B cell (primary cell): ENCODE measurements at regions not wholly inside any gene's neighbourhood (a gene's known extent, or its start where the extent isn't known, plus 50 kb on each side); places are given as distances from the start of the nearest gene placed in this dataset.

Experiments used
- ATAC-seq: fragments of 200-7000 bp; cut with Tn5 transposase; one replicate; pipeline ENCODE4 v1.10.0; 2021; ENCODE audit warnings: low read depth, mild to moderate bottlenecking, moderate number of reproducible peaks, moderate library complexity
- CTCF ChIA-PET: fragments of 350-600 bp; sonication (Branson Sonifier 250); formaldehyde crosslinking; loops from one replicate; lab custom pipeline; 2021; ENCODE audit warnings: antibody characterized with exemption, inconsistent platforms; lab: Charles Lee
- POLR2A ChIA-PET: fragments of 350-600 bp; sonication (Branson Sonifier 250); formaldehyde crosslinking; loops from one replicate; lab custom pipeline; 2021; ENCODE audit warnings: antibody characterized with exemption; lab: Charles Lee
- DNase-seq: peaks from one replicate; pipeline ENCODE4 v3.0.0; 2013
- H2AFZ ChIP-seq: 2 replicates; pipeline ENCODE4 v1.6.1; 2012; ENCODE audit warnings: mild to moderate bottlenecking, low read depth, low read length; ENCODE audit not compliant: insufficient read depth, poor library complexity, severe bottlenecking
- H3K27ac ChIP-seq, 2 donors: 1 replicate in 1 of 2; 2 replicates in 1 of 2; pipeline ENCODE4 v1.5.1; 2012 to 2013; ENCODE audit warnings: low read length in 2 of 2, mild to moderate bottlenecking in 2 of 2, moderate library complexity in 1 of 2
- H3K27me3 ChIP-seq, 4 experiments: fragments of 200-600 bp in 1 of 4; sonication (generic) in 1 of 4; replicated peaks in 1 of 4; 1 replicate in 2 of 4; 2 replicates in 2 of 4; pipeline versions ENCODE4 v1.6.1 to v1.7.0; 2013 to 2016; ENCODE audit warnings: low read length in 3 of 4, mild to moderate bottlenecking in 2 of 4, mixed read lengths in 1 of 4, moderate library complexity in 1 of 4; ENCODE audit not compliant: insufficient read depth in 4 of 4, control insufficient read depth in 3 of 4; ENCODE audit errors: control extremely low read depth in 1 of 4
- H3K36me3 ChIP-seq, 2 experiments: replicated peaks in 1 of 2; 1 replicate in 1 of 2; 2 replicates in 1 of 2; pipeline versions ENCODE4 v1.6.1 to v1.7.1; 2013; ENCODE audit warnings: low read length in 1 of 2; ENCODE audit not compliant: insufficient read depth in 2 of 2, control insufficient read depth in 1 of 2; ENCODE audit errors: control extremely low read depth in 1 of 2, extremely low read depth in 1 of 2
- H3K4me1 ChIP-seq, 2 donors: fragments of 200-600 bp in 1 of 2; sonication (generic) in 1 of 2; 1 replicate in 1 of 2; 2 replicates in 1 of 2; pipeline versions ENCODE4 v1.5.1 to v1.6.1; 2013 to 2017; ENCODE audit warnings: low read length in 2 of 2; ENCODE audit not compliant: control insufficient read depth in 2 of 2, insufficient read depth in 2 of 2
- H3K4me2 ChIP-seq: replicated peaks from 2 replicates; pipeline ENCODE3; 2012; ENCODE audit warnings: mild to moderate bottlenecking, low read depth, low read length; ENCODE audit not compliant: poor library complexity, severe bottlenecking
- H3K4me3 ChIP-seq, 5 experiments: fragments of 200-600 bp in 1 of 5; sonication (generic) in 1 of 5; 1 replicate in 3 of 5; 2 replicates in 2 of 5; pipeline versions ENCODE4 v1.5.1 to v1.7.0; 2011 to 2016; ENCODE audit warnings: low read length in 4 of 5, mild to moderate bottlenecking in 4 of 5, low read depth in 2 of 5, control low read depth in 1 of 5, moderate library complexity in 1 of 5; ENCODE audit not compliant: insufficient read depth in 1 of 5; ENCODE audit errors: control extremely low read depth in 1 of 5, extremely low read depth in 1 of 5
- H3K79me2 ChIP-seq: fragments of 200-600 bp; sonication (generic); one replicate; pipeline ENCODE4 v1.6.0; 2016; ENCODE audit warnings: low read length; ENCODE audit not compliant: control insufficient read depth, insufficient read depth
- H3K9ac ChIP-seq: fragments of 200-600 bp; sonication (generic); 2 replicates; pipeline ENCODE4 v1.6.1; 2017; ENCODE audit warnings: mild to moderate bottlenecking, low read length, moderate library complexity
- H3K9me3 ChIP-seq, 3 donors: one replicate each; pipeline versions ENCODE4 v1.6.1 to v1.7.1; 2013; ENCODE audit warnings: low read length in 2 of 3; ENCODE audit not compliant: control insufficient read depth in 2 of 3, insufficient read depth in 1 of 3; ENCODE audit errors: control extremely low read depth in 1 of 3
- H4K20me1 ChIP-seq: 2 replicates; pipeline ENCODE4 v1.6.0; 2012; ENCODE audit warnings: mild to moderate bottlenecking, low read length; ENCODE audit not compliant: insufficient read depth, control insufficient read depth, poor library complexity, severe bottlenecking
- H3K27ac Mint-ChIP-seq: one replicate; pipeline ENCODE4 v1.8.0; 2021; ENCODE audit warnings: mixed read lengths
- H3K27me3 Mint-ChIP-seq: one replicate; pipeline ENCODE4 v1.8.0; 2021; ENCODE audit warnings: mixed read lengths
- H3K4me1 Mint-ChIP-seq: one replicate; pipeline ENCODE4 v1.8.0; 2021; ENCODE audit warnings: mixed read lengths
- H3K4me3 Mint-ChIP-seq: one replicate; pipeline ENCODE4 v1.8.0; 2021; ENCODE audit warnings: mixed read lengths
- H3K9me3 Mint-ChIP-seq: one replicate; pipeline ENCODE4 v1.8.0; 2022; ENCODE audit warnings: mixed read lengths; ENCODE audit not compliant: insufficient read depth
- EZH2 ChIP-seq: IDR thresholded peaks from 2 replicates; pipeline ENCODE4 v1.6.1; 2012; ENCODE audit warnings: borderline replicate concordance, low read depth, mild to moderate bottlenecking, moderate library complexity, low read length; ENCODE audit not compliant: insufficient read depth, poor library complexity, severe bottlenecking
- WGBS: methylation state at CpG from one replicate; pipeline ENCODE4 v1.1.5; 2013; ENCODE audit warnings: missing lambda C conversion rate; ENCODE audit not compliant: insufficient coverage; 5-methylcytosine and 5-hydroxymethylcytosine counted together
- intact Hi-C: fragments of 100-400 bp; cut with micrococcal nuclease; formaldehyde crosslinking; loops from one replicate; pipeline ENCODE4 v1.10.0; 2022
- TF ChIP-seq, protein P1 (sequence below): fragments of 200-600 bp; IDR thresholded peaks from one replicate; pipeline ENCODE4 v1.8.0; 2022; ENCODE audit warnings: antibody characterized with exemption, mild to moderate bottlenecking

DNA sequence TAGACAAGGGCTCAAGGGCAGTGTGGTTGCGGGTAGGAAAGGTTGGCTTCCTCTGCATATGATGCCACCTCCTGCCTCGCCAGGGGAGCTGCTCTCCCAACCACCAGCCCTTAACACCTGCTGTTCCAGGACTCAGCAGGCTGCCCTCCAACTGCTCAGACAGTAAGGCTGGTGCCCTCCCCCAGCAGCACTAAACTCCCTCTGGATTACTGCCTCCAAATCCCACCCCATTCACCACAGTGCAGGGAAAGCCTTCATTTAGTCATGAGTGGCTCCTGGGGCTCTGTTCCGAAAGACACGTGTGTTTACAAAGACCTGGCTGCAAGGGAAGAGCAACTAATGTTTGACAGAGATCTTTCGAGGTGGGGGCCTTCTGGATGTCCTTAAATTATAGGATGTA is 437.2 kb upstream of the MKI67 start:
- no peak overlapping the region for H2AFZ ChIP-seq
- DNase-seq, result no peak
- CTCF ChIA-PET, result no interaction called here
- Mint-ChIP-seq H3K27me3 (no peaks in the 10 kb centered on the region), H3K4me1 (no peaks in the 10 kb centered on the region), H3K4me3 (no peak overlapping the region), H3K27ac (no peak overlapping the region), H3K9me3 (no peaks in the 10 kb centered on the region)
- no peaks in the 10 kb centered on the region for H3K27me3 ChIP-seq
- H3K79me2 ChIP-seq, result no peaks in the 10 kb centered on the region
- no peak for ATAC-seq
- no peaks in the 10 kb centered on the region for H3K36me3 ChIP-seq
- no peaks in the 10 kb centered on the region for H3K4me1 ChIP-seq
- H3K9me3 ChIP-seq, result peaks cover 0 to 6% (median 0%) of the 10 kb centered on the region in 3 donors
- H3K4me2 ChIP-seq, result no peak overlapping the region
- H3K9ac ChIP-seq, result no peak overlapping the region
- POLR2A ChIA-PET, result no interaction called here
- H3K4me3 ChIP-seq, result no peak overlapping the region
- no peaks in the 10 kb centered on the region for H4K20me1 ChIP-seq
- intact Hi-C loops, result no loop called here
- H3K27ac ChIP-seq, result no peak overlapping the region
- WGBS, result 89% methylated on average over 3 of the region's 5 CpGs
- TF ChIP-seq, protein P1, sequence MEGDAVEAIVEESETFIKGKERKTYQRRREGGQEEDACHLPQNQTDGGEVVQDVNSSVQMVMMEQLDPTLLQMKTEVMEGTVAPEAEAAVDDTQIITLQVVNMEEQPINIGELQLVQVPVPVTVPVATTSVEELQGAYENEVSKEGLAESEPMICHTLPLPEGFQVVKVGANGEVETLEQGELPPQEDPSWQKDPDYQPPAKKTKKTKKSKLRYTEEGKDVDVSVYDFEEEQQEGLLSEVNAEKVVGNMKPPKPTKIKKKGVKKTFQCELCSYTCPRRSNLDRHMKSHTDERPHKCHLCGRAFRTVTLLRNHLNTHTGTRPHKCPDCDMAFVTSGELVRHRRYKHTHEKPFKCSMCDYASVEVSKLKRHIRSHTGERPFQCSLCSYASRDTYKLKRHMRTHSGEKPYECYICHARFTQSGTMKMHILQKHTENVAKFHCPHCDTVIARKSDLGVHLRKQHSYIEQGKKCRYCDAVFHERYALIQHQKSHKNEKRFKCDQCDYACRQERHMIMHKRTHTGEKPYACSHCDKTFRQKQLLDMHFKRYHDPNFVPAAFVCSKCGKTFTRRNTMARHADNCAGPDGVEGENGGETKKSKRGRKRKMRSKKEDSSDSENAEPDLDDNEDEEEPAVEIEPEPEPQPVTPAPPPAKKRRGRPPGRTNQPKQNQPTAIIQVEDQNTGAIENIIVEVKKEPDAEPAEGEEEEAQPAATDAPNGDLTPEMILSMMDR, result no peak
- no peak for TF ChIP-seq EZH2

DNA sequence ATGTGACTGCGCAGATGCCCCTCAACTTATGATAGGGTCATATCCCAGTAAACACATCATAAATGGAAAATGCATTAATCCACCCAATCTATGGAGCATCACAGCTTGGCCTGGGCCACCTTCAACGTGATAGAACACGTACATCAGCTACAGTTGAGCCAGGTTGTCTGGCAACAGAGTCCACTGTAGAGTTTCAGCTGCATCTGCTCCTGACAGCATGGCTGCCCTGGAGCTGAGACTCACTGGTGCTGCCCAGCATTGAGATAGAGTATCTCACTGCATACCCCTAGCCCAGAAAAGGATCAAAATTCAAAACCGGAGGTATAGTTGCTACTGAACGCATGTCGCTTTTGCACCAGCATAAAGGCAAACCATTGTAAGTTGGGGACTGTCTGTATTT is 437.7 kb upstream of the MKI67 start:
- ATAC-seq (no peak), DNase-seq (no peak)
- Histone ChIP-seq H3K36me3 (no peaks in the 10 kb centered on the region), H3K9me3 (peaks cover 0 to 6% (median 0%) of the 10 kb centered on the region in 3 donors), H3K79me2 (no peaks in the 10 kb centered on the region), H2AFZ (no peak overlapping the region), H3K27ac (no peak overlapping the region), H3K9ac (no peak overlapping the region), H3K4me2 (no peak overlapping the region), H3K27me3 (no peaks in the 10 kb centered on the region), H3K4me1 (no peaks in the 10 kb centered on the region), H3K4me3 (no peak overlapping the region), H4K20me1 (no peaks in the 10 kb centered on the region)
- TF ChIP-seq EZH2, result no peak
- TF ChIP-seq, protein P1, result no peak
- Mint-ChIP-seq H3K27me3 (no peaks in the 10 kb centered on the region), H3K27ac (no peak overlapping the region), H3K4me3 (no peak overlapping the region), H3K4me1 (no peaks in the 10 kb centered on the region), H3K9me3 (no peaks in the 10 kb centered on the region)
- WGBS, result 96% methylated on average over 6 of the region's 6 CpGs
- ChIA-PET CTCF (no interaction called here), POLR2A (no interaction called here)
- intact Hi-C loops, result no loop called here
